ENCODE measurements at regions not wholly inside any gene's neighbourhood (a gene's known extent, or its start where the extent isn't known, plus 50 kb on each side); places are given as distances from the start of the nearest gene placed in this dataset.

GRCh38 chr18:4808891-4809290, 353.8 kb upstream of the DLGAP1 start:
- Histone ChIP-seq H2AFZ (ENCODE audit: low read depth, low read length) (no peak overlapping the region), H3K9ac (ENCODE audit: low read length) (no peak overlapping the region), H3K36me3 (ENCODE audit: insufficient read depth, low read length) (no peaks in the 10 kb centered on the region), H3K9me2 (ENCODE audit: insufficient read depth, low read length) (no peaks in the 10 kb centered on the region), H3K27ac (ENCODE audit: low read length) (no peak overlapping the region), H3F3A (ENCODE audit: insufficient read depth, low read length, poor library complexity, severe bottlenecking) (no peaks in the 10 kb centered on the region), H3K4me3 (ENCODE audit: low read length) (no peak overlapping the region), H3K9me3 (ENCODE audit: low read length) (no peaks in the 10 kb centered on the region), H3K4me2 (ENCODE audit: low read length) (no peak overlapping the region), H3K79me2 (replicated peaks; ENCODE audit: insufficient read depth, low read length) (no peaks in the 10 kb centered on the region), H4K20me1 (ENCODE audit: insufficient read depth) (no peaks in the 10 kb centered on the region), H3K27me3 (ENCODE audit: insufficient read depth, low read depth, low read length) (no peaks in the 10 kb centered on the region)
- TF ChIP-seq EP300 (conservative IDR thresholded peaks at IDR 0.05; ENCODE audit: poor library complexity, severe bottlenecking) (no peak), CTCF (IDR thresholded peaks at IDR 0.05; ENCODE audit: poor library complexity, severe bottlenecking) (no peak), MXI1 (conservative IDR thresholded peaks at IDR 0.05; ENCODE audit: poor library complexity, severe bottlenecking) (no peak), POLR2AphosphoS5 (IDR thresholded peaks at IDR 0.05) (no peak), SMC3 (conservative IDR thresholded peaks at IDR 0.05; ENCODE audit: poor library complexity) (no peak), REST (IDR thresholded peaks at IDR 0.05; ENCODE audit: borderline replicate concordance) (no peak), TAF1 (IDR thresholded peaks at IDR 0.05; ENCODE audit: low read depth) (no peak), RAD21 (conservative IDR thresholded peaks at IDR 0.05) (no peak), EZH2 (IDR thresholded peaks at IDR 0.05; ENCODE audit: borderline replicate concordance, insufficient read depth, low read length, poor library complexity, severe bottlenecking) (no peak)

- Histone ChIP-seq H2AFZ (ENCODE audit: low read depth, low read length) (no peak overlapping the region), H3K4me3 (ENCODE audit: low read length) (no peak overlapping the region), H3K27ac (ENCODE audit: low read length) (no peak overlapping the region), H4K20me1 (ENCODE audit: insufficient read depth) (no peaks in the 10 kb centered on the region), H3K27me3 (ENCODE audit: insufficient read depth, low read depth, low read length) (no peaks in the 10 kb centered on the region), H3K79me2 (replicated peaks; ENCODE audit: insufficient read depth, low read length) (no peaks in the 10 kb centered on the region), H3F3A (ENCODE audit: insufficient read depth, low read length, poor library complexity, severe bottlenecking) (no peaks in the 10 kb centered on the region), H3K4me2 (ENCODE audit: low read length) (no peak overlapping the region), H3K9me3 (ENCODE audit: low read length) (no peaks in the 10 kb centered on the region), H3K9me2 (ENCODE audit: insufficient read depth, low read length) (no peaks in the 10 kb centered on the region), H3K9ac (ENCODE audit: low read length) (no peak overlapping the region), H3K36me3 (ENCODE audit: insufficient read depth, low read length) (no peaks in the 10 kb centered on the region)
- TF ChIP-seq REST (IDR thresholded peaks at IDR 0.05; ENCODE audit: borderline replicate concordance) (no peak), EP300 (conservative IDR thresholded peaks at IDR 0.05; ENCODE audit: poor library complexity, severe bottlenecking) (no peak), POLR2AphosphoS5 (IDR thresholded peaks at IDR 0.05) (no peak), EZH2 (IDR thresholded peaks at IDR 0.05; ENCODE audit: borderline replicate concordance, insufficient read depth, low read length, poor library complexity, severe bottlenecking) (no peak), SMC3 (conservative IDR thresholded peaks at IDR 0.05; ENCODE audit: poor library complexity) (no peak), TAF1 (IDR thresholded peaks at IDR 0.05; ENCODE audit: low read depth) (no peak), CTCF (IDR thresholded peaks at IDR 0.05; ENCODE audit: poor library complexity, severe bottlenecking) (no peak), MXI1 (conservative IDR thresholded peaks at IDR 0.05; ENCODE audit: poor library complexity, severe bottlenecking) (no peak), RAD21 (conservative IDR thresholded peaks at IDR 0.05) (no peak)
These were observed 352.6 kb upstream of the DLGAP1 start for GRCh38 chr18:4807604-4808293.

Measured in neural cell (in vitro differentiated cells).